HK-2 (cell line): ENCODE measurements at regions not wholly inside any gene's neighbourhood (a gene's known extent, or its start where the extent isn't known, plus 50 kb on each side); places are given as distances from the start of the nearest gene placed in this dataset.
"Not testable (repeated sequence)": the region's sequence is repeated elsewhere in the genome, so short reads cannot be mapped to it uniquely, and the experiment has no call there.

Source experiments
- DNase-seq: peaks from one replicate; pipeline ENCODE4 v3.0.0-alpha.2; 2018; ENCODE audit not compliant: unreplicated experiment

- DNase-seq = no peak
Observed at GRCh38 chr14:84410344-84410743, 1119.6 kb upstream of the FLRT2 start.

- DNase-seq = no peak
Observed at GRCh38 chr14:84420221-84420620, 1109.7 kb upstream of the FLRT2 start.

GRCh38 chr14:84421621-84422020 is 1108.3 kb upstream of the FLRT2 start:
- DNase-seq = no peak

- DNase-seq = no peak
Observed at GRCh38 chr14:84425968-84426367, 1104.0 kb upstream of the FLRT2 start.

- no peak for DNase-seq
Observed at GRCh38 chr14:84432676-84433075, 1097.3 kb upstream of the FLRT2 start.

GRCh38 chr14:84433961-84434360 is 1096.0 kb upstream of the FLRT2 start:
- DNase-seq = no peak

- DNase-seq = no peak
Observed at GRCh38 chr14:84435820-84436324, 1094.1 kb upstream of the FLRT2 start.

GRCh38 chr14:84436528-84436927 is 1093.4 kb upstream of the FLRT2 start:
- no peak for DNase-seq

GRCh38 chr14:84442521-84442920 is 1087.4 kb upstream of the FLRT2 start:
- DNase-seq = no peak

GRCh38 chr14:84445486-84445885 is 1084.5 kb upstream of the FLRT2 start:
- no peak for DNase-seq

- DNase-seq = no peak
Observed at GRCh38 chr14:84446250-84446649, 1083.7 kb upstream of the FLRT2 start.

- DNase-seq = no peak
Observed at GRCh38 chr14:84453307-84453950, 1076.5 kb upstream of the FLRT2 start.

- DNase-seq = no peak
Observed at GRCh38 chr14:84454114-84454513, 1075.8 kb upstream of the FLRT2 start.

- DNase-seq = no peak
Observed at GRCh38 chr14:84456946-84457345, 1073.0 kb upstream of the FLRT2 start.

- DNase-seq = no peak
Observed at GRCh38 chr14:84458881-84459280, 1071.1 kb upstream of the FLRT2 start.

GRCh38 chr14:84465880-84466279 is 1064.1 kb upstream of the FLRT2 start:
- DNase-seq = no peak

- DNase-seq = no peak
Observed at GRCh38 chr14:84468153-84468552, 1061.8 kb upstream of the FLRT2 start.

GRCh38 chr14:84477996-84478395 is 1051.9 kb upstream of the FLRT2 start:
- no peak for DNase-seq

GRCh38 chr14:84482256-84483071 is 1047.5 kb upstream of the FLRT2 start:
- DNase-seq = no peak

GRCh38 chr14:84483072-84483420 is 1046.9 kb upstream of the FLRT2 start:
- no peak for DNase-seq

GRCh38 chr14:84484243-84484642 is 1045.7 kb upstream of the FLRT2 start:
- not testable (repeated sequence) for DNase-seq

- no peak for DNase-seq
Observed at GRCh38 chr14:84485036-84485435, 1044.9 kb upstream of the FLRT2 start.

- DNase-seq = no peak
Observed at GRCh38 chr14:84490081-84490480, 1039.9 kb upstream of the FLRT2 start.
